Uterus (tissue), 2 donors: ENCODE measurements at regions not wholly inside any gene's neighbourhood (a gene's known extent, or its start where the extent isn't known, plus 50 kb on each side); places are given as distances from the start of the nearest gene placed in this dataset.

Source experiments
- POLR2A ChIP-seq, 2 donors: fragments of 450-650 bp; IDR thresholded peaks; one replicate each; pipeline ENCODE4 v1.6.1; 2016; ENCODE audit warnings: antibody characterized with exemption in 2 of 2, mild to moderate bottlenecking in 1 of 2, moderate library complexity in 1 of 2
- TF ChIP-seq, protein P1 (sequence below), 4 experiments: fragments of 200-600 bp in 2 of 4; fragments of 450-650 bp in 2 of 4; sonication (generic) in 2 of 4; IDR thresholded peaks; one replicate each; pipeline ENCODE4 v1.5.1; 2016 to 2019; ENCODE audit warnings: antibody characterized with exemption in 4 of 4, mild to moderate bottlenecking in 2 of 4, moderate library complexity in 1 of 4

DNA sequence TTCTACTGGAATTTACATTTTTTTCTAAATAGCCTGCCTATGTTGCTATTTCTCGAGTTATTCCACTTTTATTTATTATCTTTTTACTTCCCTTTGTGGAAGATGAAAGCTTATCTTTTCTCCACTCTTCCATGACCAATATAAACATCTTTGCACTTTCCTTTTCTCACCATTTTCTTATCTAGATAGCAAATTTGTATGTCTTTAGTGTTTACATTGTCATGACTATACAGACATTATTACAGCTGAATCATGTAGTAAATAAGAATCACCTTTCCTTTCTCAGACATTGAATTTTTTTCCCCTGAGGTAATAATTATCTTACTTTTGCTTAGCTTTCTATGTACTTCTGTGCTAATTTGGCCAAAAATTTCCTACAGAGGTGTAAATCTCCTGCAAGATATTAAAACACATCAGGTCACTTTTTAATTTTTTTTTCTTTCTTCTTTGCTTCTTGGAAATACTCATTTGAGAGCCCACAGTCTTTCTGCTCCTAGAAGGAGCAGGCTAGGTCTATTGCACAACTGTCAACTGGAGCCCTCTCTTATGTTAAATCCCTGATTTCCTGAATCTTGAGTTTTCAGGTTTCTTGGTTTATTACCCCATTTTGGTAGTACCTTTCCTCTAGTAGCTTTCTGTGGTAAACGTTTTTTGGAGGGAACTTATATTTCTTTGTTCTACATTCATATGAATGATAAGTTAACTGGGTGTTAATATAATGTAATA lies 109.0 kb upstream of the ATP2B1 start:
- TF ChIP-seq, protein P1, sequence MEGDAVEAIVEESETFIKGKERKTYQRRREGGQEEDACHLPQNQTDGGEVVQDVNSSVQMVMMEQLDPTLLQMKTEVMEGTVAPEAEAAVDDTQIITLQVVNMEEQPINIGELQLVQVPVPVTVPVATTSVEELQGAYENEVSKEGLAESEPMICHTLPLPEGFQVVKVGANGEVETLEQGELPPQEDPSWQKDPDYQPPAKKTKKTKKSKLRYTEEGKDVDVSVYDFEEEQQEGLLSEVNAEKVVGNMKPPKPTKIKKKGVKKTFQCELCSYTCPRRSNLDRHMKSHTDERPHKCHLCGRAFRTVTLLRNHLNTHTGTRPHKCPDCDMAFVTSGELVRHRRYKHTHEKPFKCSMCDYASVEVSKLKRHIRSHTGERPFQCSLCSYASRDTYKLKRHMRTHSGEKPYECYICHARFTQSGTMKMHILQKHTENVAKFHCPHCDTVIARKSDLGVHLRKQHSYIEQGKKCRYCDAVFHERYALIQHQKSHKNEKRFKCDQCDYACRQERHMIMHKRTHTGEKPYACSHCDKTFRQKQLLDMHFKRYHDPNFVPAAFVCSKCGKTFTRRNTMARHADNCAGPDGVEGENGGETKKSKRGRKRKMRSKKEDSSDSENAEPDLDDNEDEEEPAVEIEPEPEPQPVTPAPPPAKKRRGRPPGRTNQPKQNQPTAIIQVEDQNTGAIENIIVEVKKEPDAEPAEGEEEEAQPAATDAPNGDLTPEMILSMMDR (IDR thresholded peaks at IDR 0.05), result no peak
- no peak for TF ChIP-seq POLR2A (IDR thresholded peaks at IDR 0.05)
